Mesothelial cell of epicardium (in vitro differentiated cells): ENCODE measurements at regions not wholly inside any gene's neighbourhood (a gene's known extent, or its start where the extent isn't known, plus 50 kb on each side); places are given as distances from the start of the nearest gene placed in this dataset.

Source experiments
- DNase-seq, 2 experiments: peaks; one replicate each; pipeline ENCODE4 v3.0.0; 2021; ENCODE audit warnings: low spot score in 2 of 2; ENCODE audit not compliant: unreplicated experiment in 2 of 2
- H3K27ac Mint-ChIP-seq: 2 replicates; pipeline ENCODE4 v1.8.0; 2021; ENCODE audit warnings: mixed read lengths
- H3K27me3 Mint-ChIP-seq: 2 replicates; pipeline ENCODE4 v1.8.0; 2021; ENCODE audit warnings: low read depth, mixed read lengths
- H3K36me3 Mint-ChIP-seq: 2 replicates; pipeline ENCODE4 v1.8.0; 2021; ENCODE audit warnings: mixed read lengths
- H3K4me1 Mint-ChIP-seq: 2 replicates; pipeline ENCODE4 v1.8.0; 2021; ENCODE audit warnings: mixed read lengths
- H3K4me3 Mint-ChIP-seq: 2 replicates; pipeline ENCODE4 v1.8.0; 2021; ENCODE audit warnings: mild to moderate bottlenecking, moderate library complexity, mixed read lengths
- H3K9me3 Mint-ChIP-seq: 2 replicates; pipeline ENCODE4 v1.8.0; 2021; ENCODE audit warnings: mixed read lengths
- CTCF ChIP-seq: fragments of 200-600 bp; sonication (generic); IDR thresholded peaks from one replicate; pipeline ENCODE4 v1.5.0; 2021; ENCODE audit warnings: antibody characterized with exemption; ENCODE audit not compliant: unreplicated experiment

- no peak for TF ChIP-seq CTCF
- no peak overlapping the region for H3K4me3 Mint-ChIP-seq
- H3K27ac Mint-ChIP-seq = no peak overlapping the region
- no peaks in the 10 kb centered on the region for H3K4me1 Mint-ChIP-seq
- H3K27me3 Mint-ChIP-seq = no peaks in the 10 kb centered on the region
- peaks cover 54% of the 10 kb centered on the region for H3K9me3 Mint-ChIP-seq
- DNase-seq = no peak
- H3K36me3 Mint-ChIP-seq = no peaks in the 10 kb centered on the region
These were observed 1297.2 kb downstream of the TMEM121 start for GRCh38 chr14:106823552-106823951.

- Mint-ChIP-seq H3K9me3 (peaks cover 53% of the 10 kb centered on the region), H3K4me1 (no peaks in the 10 kb centered on the region)
These were observed 1300.5 kb downstream of the TMEM121 start for GRCh38 chr14:106826833-106827369.

GRCh38 chr14:106831322-106831720 is 1304.9 kb downstream of the TMEM121 start:
- Mint-ChIP-seq H3K4me3 (no peak overlapping the region), H3K9me3 (peaks cover 65% of the 10 kb centered on the region), H3K27me3 (no peaks in the 10 kb centered on the region), H3K27ac (no peak overlapping the region), H3K36me3 (no peaks in the 10 kb centered on the region), H3K4me1 (no peaks in the 10 kb centered on the region)
- DNase-seq = no peak
- TF ChIP-seq CTCF = no peak

More at GRCh38 chr14:106826833-106827369, 1300.5 kb downstream of the TMEM121 start:
- H3K4me3 Mint-ChIP-seq = no peak overlapping the region
- TF ChIP-seq CTCF = no peak
- no peaks in the 10 kb centered on the region for H3K36me3 Mint-ChIP-seq
- no peak for DNase-seq
- H3K27ac Mint-ChIP-seq = no peak overlapping the region
- no peaks in the 10 kb centered on the region for H3K27me3 Mint-ChIP-seq

- H3K9me3 Mint-ChIP-seq = peaks cover 85% of the 10 kb centered on the region
- H3K27me3 Mint-ChIP-seq = no peaks in the 10 kb centered on the region
- no peak for TF ChIP-seq CTCF
- H3K27ac Mint-ChIP-seq = no peak overlapping the region
- no peak for DNase-seq
- H3K36me3 Mint-ChIP-seq = no peaks in the 10 kb centered on the region
- no peak overlapping the region for H3K4me3 Mint-ChIP-seq
- H3K4me1 Mint-ChIP-seq = no peaks in the 10 kb centered on the region
These were observed 1311.5 kb downstream of the TMEM121 start for GRCh38 chr14:106837870-106838269.

- no peaks in the 10 kb centered on the region for H3K4me1 Mint-ChIP-seq
- TF ChIP-seq CTCF = no peak
- peaks cover 80% of the 10 kb centered on the region for H3K9me3 Mint-ChIP-seq
- no peak for DNase-seq
- H3K36me3 Mint-ChIP-seq = no peaks in the 10 kb centered on the region
- H3K27ac Mint-ChIP-seq = no peak overlapping the region
- H3K4me3 Mint-ChIP-seq = no peak overlapping the region
- no peaks in the 10 kb centered on the region for H3K27me3 Mint-ChIP-seq
These were observed 1312.8 kb downstream of the TMEM121 start for GRCh38 chr14:106838991-106839769.
